Ovary (tissue), 7 donors: ENCODE measurements at regions not wholly inside any gene's neighbourhood (a gene's known extent, or its start where the extent isn't known, plus 50 kb on each side); places are given as distances from the start of the nearest gene placed in this dataset.

Experiments used
- DNase-seq, 5 donors: peaks; one replicate each; pipeline ENCODE4 v3.0.0-alpha.2; 2019 to 2020
- H3K27ac ChIP-seq, 2 donors: fragments of 200-600 bp; one replicate each; pipeline versions ENCODE4 v1.5.1 to v1.8.0; 2019 to 2022
- H3K27me3 ChIP-seq: fragments of 200-600 bp; one replicate; pipeline ENCODE4 v1.8.0; 2022
- H3K36me3 ChIP-seq: fragments of 200-600 bp; sonication (generic); one replicate; pipeline ENCODE4 v1.5.1; 2019
- H3K4me1 ChIP-seq: one replicate; pipeline ENCODE4 v1.8.1; 2013; ENCODE audit warnings: mild to moderate bottlenecking, moderate library complexity; ENCODE audit not compliant: insufficient read depth
- H3K4me3 ChIP-seq: fragments of 200-600 bp; sonication (generic); one replicate; pipeline ENCODE4 v1.5.1; 2017
- H3K9me3 ChIP-seq, 2 donors: fragments of 200-600 bp in 1 of 2; sonication (generic) in 1 of 2; one replicate each; pipeline versions ENCODE4 v1.5.1 to v1.8.1; 2013 to 2019; ENCODE audit warnings: mild to moderate bottlenecking in 1 of 2, moderate library complexity in 1 of 2
- CTCF ChIP-seq, 3 donors: fragments of 450-650 bp in 2 of 3; fragments of 200-600 bp in 1 of 3; IDR thresholded peaks; one replicate each; pipeline versions ENCODE4 v1.5.1 to v1.8.0; 2016 to 2022; ENCODE audit warnings: antibody characterized with exemption in 3 of 3, mild to moderate bottlenecking in 1 of 3
- EP300 ChIP-seq: sonication (generic); formaldehyde crosslinking; IDR thresholded peaks from one replicate; pipeline ENCODE4 v1.6.1; 2017; ENCODE audit warnings: antibody characterized with exemption
- POLR2A ChIP-seq: fragments of 450-650 bp; IDR thresholded peaks from one replicate; pipeline ENCODE4 v1.6.1; 2017; ENCODE audit warnings: antibody characterized with exemption, mild to moderate bottlenecking, moderate library complexity
- WGBS, 3 donors: extraction: QIAGEN DNeasy Blood & Tissue Kit in 1 of 3; methylation state at CpG; one replicate each; pipeline versions ENCODE4 v1.1.5 to v1.1.7; 2013 to 2017; 5-methylcytosine and 5-hydroxymethylcytosine counted together
- intact Hi-C, 4 donors: fragments of 100-400 bp; cut with DNase I; formaldehyde crosslinking; loops; one replicate each; pipeline versions ENCODE4 v1.11.0 to v1.15.1; 2022 to 2023
- donor health status: DM: no; HTN: no; CAD: no; lungs with moderate emphysema.
- donor health status: DM: no; HTN: no; CAD: no.
- donor health status: Bipolar disorder and iron deficiency.
- donor health status: DM: no; HTN: no; CAD: no.
- donor health status: DM: yes; HTN: yes; CAD: no.

GRCh38 chr20:47957135-47957534, 171.9 kb upstream of the SULF2 start:
- no peaks in the 10 kb centered on the region for H3K27me3 ChIP-seq
- TF ChIP-seq CTCF (IDR thresholded peaks at IDR 0.05) (no peak), EP300 (no peak), POLR2A (no peak)
- no peaks in the 10 kb centered on the region for H3K36me3 ChIP-seq
- no peak for DNase-seq
- WGBS, 3 donors: 91 to 93% (median 92%) methylated on average over 11 of the region's 11 CpGs
- intact Hi-C loops: no loop called here
- H3K4me3 ChIP-seq: no peak overlapping the region
- no peaks in the 10 kb centered on the region for H3K9me3 ChIP-seq
- peak overlapping the region in 1 of 2 donors; percentile 78 for H3K27ac ChIP-seq
- H3K4me1 ChIP-seq: peaks cover 6% of the 10 kb centered on the region

- Histone ChIP-seq H3K4me3 (no peak overlapping the region), H3K4me1 (peaks cover 6% of the 10 kb centered on the region), H3K27ac (no peak overlapping the region), H3K36me3 (no peaks in the 10 kb centered on the region), H3K9me3 (no peaks in the 10 kb centered on the region), H3K27me3 (no peaks in the 10 kb centered on the region)
- no peak for TF ChIP-seq EP300
- TF ChIP-seq POLR2A: no peak
- TF ChIP-seq CTCF (IDR thresholded peaks at IDR 0.05): no peak
- no peak for DNase-seq
- 80 to 82% (median 82%) methylated on average over 19 of the region's 19 CpGs for WGBS, 3 donors
- intact Hi-C loops: no loop called here
Observed at GRCh38 chr20:47956268-47956995, 171.2 kb upstream of the SULF2 start.

- Histone ChIP-seq H3K4me3 (no peak overlapping the region), H3K27me3 (no peaks in the 10 kb centered on the region), H3K27ac (no peak overlapping the region), H3K9me3 (no peaks in the 10 kb centered on the region), H3K36me3 (no peaks in the 10 kb centered on the region), H3K4me1 (peaks cover 2% of the 10 kb centered on the region)
- no peak for DNase-seq
- intact Hi-C loops: no loop called here
- TF ChIP-seq CTCF (IDR thresholded peaks at IDR 0.05) (no peak), EP300 (no peak), POLR2A (no peak)
- WGBS, 3 donors: 91 to 92% (median 91%) methylated on average over 6 of the region's 6 CpGs
Observed at GRCh38 chr20:47953471-47953870, 168.2 kb upstream of the SULF2 start.

GRCh38 chr20:47952023-47952564, 166.8 kb upstream of the SULF2 start:
- H3K4me3 ChIP-seq: no peak overlapping the region
- intact Hi-C loops: no loop called here
- no peaks in the 10 kb centered on the region for H3K27me3 ChIP-seq
- 69 to 79% (median 73%) methylated on average over 9 of the region's 9 CpGs for WGBS, 3 donors
- no peaks in the 10 kb centered on the region for H3K9me3 ChIP-seq
- H3K4me1 ChIP-seq: no peaks in the 10 kb centered on the region
- no peaks in the 10 kb centered on the region for H3K36me3 ChIP-seq
- no peak for DNase-seq
- H3K27ac ChIP-seq: no peak overlapping the region
- TF ChIP-seq POLR2A (no peak), CTCF (IDR thresholded peaks at IDR 0.05) (no peak), EP300 (no peak)
